Transverse colon (tissue), 4 donors: ENCODE measurements at regions not wholly inside any gene's neighbourhood (a gene's known extent, or its start where the extent isn't known, plus 50 kb on each side); places are given as distances from the start of the nearest gene placed in this dataset.

Experiments
- DNase-seq: peaks from one replicate; pipeline ENCODE4 v3.0.0-alpha.2; 2019
- H3K27ac ChIP-seq, 4 donors: fragments of 200-600 bp; sonication (generic); 2 replicates each; pipeline ENCODE4 v1.5.1; 2016 to 2018; ENCODE audit warnings: inconsistent platforms in 4 of 4
- H3K27me3 ChIP-seq: fragments of 200-600 bp; sonication (generic); 2 replicates; pipeline ENCODE4 v1.5.1; 2017; ENCODE audit warnings: inconsistent platforms
- H3K36me3 ChIP-seq, 4 donors: fragments of 200-600 bp; sonication (generic); 2 replicates each; pipeline ENCODE4 v1.5.1; 2017 to 2019; ENCODE audit warnings: inconsistent platforms in 4 of 4
- H3K4me1 ChIP-seq, 4 donors: fragments of 200-600 bp; sonication (generic); 2 replicates each; pipeline ENCODE4 v1.5.1; 2017 to 2020; ENCODE audit warnings: inconsistent platforms in 4 of 4
- H3K4me3 ChIP-seq, 4 donors: fragments of 200-600 bp; sonication (generic); 1 replicate in 1 of 4; 2 replicates in 3 of 4; pipeline versions ENCODE4 v1.5.1 to v1.6.1; 2017 to 2019; ENCODE audit warnings: inconsistent platforms in 4 of 4
- H3K9me3 ChIP-seq, 2 donors: fragments of 200-600 bp; sonication (generic); 2 replicates each; pipeline ENCODE4 v1.5.1; 2017 to 2019; ENCODE audit warnings: inconsistent platforms in 2 of 2
- CTCF ChIP-seq, 5 experiments: fragments of 200-600 bp in 3 of 5; fragments of 450-650 bp in 2 of 5; sonication (generic) in 3 of 5; IDR thresholded peaks; 1 replicate in 2 of 5; 2 replicates in 3 of 5; pipeline ENCODE4 v1.5.1; 2016 to 2017; ENCODE audit warnings: antibody characterized with exemption in 5 of 5, inconsistent platforms in 3 of 5, mild to moderate bottlenecking in 2 of 5, moderate library complexity in 1 of 5
- EP300 ChIP-seq: sonication (generic); formaldehyde crosslinking; IDR thresholded peaks from one replicate; pipeline ENCODE4 v1.6.1; 2017; ENCODE audit warnings: antibody characterized with exemption, low read depth
- POLR2A ChIP-seq: fragments of 450-650 bp; IDR thresholded peaks from one replicate; pipeline ENCODE4 v1.6.1; 2016; ENCODE audit warnings: antibody characterized with exemption, mild to moderate bottlenecking, moderate library complexity
- POLR2AphosphoS5 ChIP-seq, 3 donors: sonication (generic); formaldehyde crosslinking; IDR thresholded peaks; one replicate each; pipeline ENCODE4 v1.6.1; 2016; ENCODE audit warnings: antibody characterized with exemption in 3 of 3
- WGBS, 2 donors: methylation state at CpG; one replicate each; pipeline ENCODE4 v1.1.5; 2018; ENCODE audit warnings: low coverage in 1 of 2; 5-methylcytosine and 5-hydroxymethylcytosine counted together
- in situ Hi-C, 4 donors: fragments of 200-750 bp; cut with MboI; loops; one replicate each; pipeline versions ENCODE4 v1.15.0 to v1.15.1; 2017; ENCODE audit warnings: low sequenced_read_pairs in 3 of 4, low pct_ligation_motif_present in 1 of 4, low pct_unique_long_range_greater_than_20kb in 1 of 4
- intact Hi-C: fragments of 100-400 bp; cut with DNase I; formaldehyde crosslinking; loops from one replicate; pipeline ENCODE4 v1.15.1; 2023; ENCODE audit warnings: low total_unique reads

- H3K27ac ChIP-seq: no peak overlapping the region
- H3K9me3 ChIP-seq: no peaks in the 10 kb centered on the region
- intact Hi-C loops (no loop called here), in situ Hi-C loops (no loop called here)
- no peak for DNase-seq
- no peaks in the 10 kb centered on the region for H3K4me1 ChIP-seq
- TF ChIP-seq POLR2A (no peak), CTCF (IDR thresholded peaks at IDR 0.05) (no peak), EP300 (no peak), POLR2AphosphoS5 (IDR thresholded peaks at IDR 0.05) (no peak)
- no peaks in the 10 kb centered on the region for H3K27me3 ChIP-seq
- WGBS, 2 donors: 50 to 51% methylated on average over 1 of the region's 1 CpG
- no peaks in the 10 kb centered on the region for H3K36me3 ChIP-seq
- H3K4me3 ChIP-seq: no peak overlapping the region
These were observed 427.4 kb upstream of the SLC8A1 start for GRCh38 chr2:40879305-40879704.

GRCh38 chr2:40886100-40886499 is 434.2 kb upstream of the SLC8A1 start:
- TF ChIP-seq CTCF (IDR thresholded peaks at IDR 0.05) (no peak), EP300 (no peak)

GRCh38 chr2:40886655-40887054 is 434.8 kb upstream of the SLC8A1 start:
- in situ Hi-C loops (no loop called here), intact Hi-C loops (no loop called here)
- Histone ChIP-seq H3K4me3 (no peak overlapping the region), H3K9me3 (no peaks in the 10 kb centered on the region), H3K27me3 (no peaks in the 10 kb centered on the region), H3K36me3 (no peaks in the 10 kb centered on the region), H3K4me1 (no peaks in the 10 kb centered on the region), H3K27ac (no peak overlapping the region)
- DNase-seq: no peak
- TF ChIP-seq POLR2AphosphoS5 (IDR thresholded peaks at IDR 0.05): no peak
- TF ChIP-seq CTCF (IDR thresholded peaks at IDR 0.05): no peak
- no peak for TF ChIP-seq POLR2A
- TF ChIP-seq EP300: no peak
- 93 to 97% methylated on average over 1 of the region's 1 CpG for WGBS, 2 donors

More at GRCh38 chr2:40886100-40886499, 434.2 kb upstream of the SLC8A1 start:
- H3K4me1 ChIP-seq: no peaks in the 10 kb centered on the region
- intact Hi-C loops (no loop called here), in situ Hi-C loops (no loop called here)
- H3K27me3 ChIP-seq: no peaks in the 10 kb centered on the region
- WGBS, 2 donors: 74 to 88% methylated on average over 1 of the region's 1 CpG
- no peaks in the 10 kb centered on the region for H3K36me3 ChIP-seq
- no peak overlapping the region for H3K4me3 ChIP-seq
- H3K9me3 ChIP-seq: no peaks in the 10 kb centered on the region
- H3K27ac ChIP-seq: no peak overlapping the region
- DNase-seq: no peak

GRCh38 chr2:40896358-40896757 is 444.5 kb upstream of the SLC8A1 start:
- H3K27ac ChIP-seq: no peak overlapping the region
- in situ Hi-C loops: no loop called here
- H3K4me1 ChIP-seq: no peaks in the 10 kb centered on the region
- no peaks in the 10 kb centered on the region for H3K36me3 ChIP-seq
- H3K27me3 ChIP-seq: no peaks in the 10 kb centered on the region
- TF ChIP-seq POLR2A (no peak), EP300 (no peak)
- H3K9me3 ChIP-seq: no peaks in the 10 kb centered on the region
- no peak overlapping the region for H3K4me3 ChIP-seq
- no peak for DNase-seq
- intact Hi-C loops: no loop called here

DNA sequence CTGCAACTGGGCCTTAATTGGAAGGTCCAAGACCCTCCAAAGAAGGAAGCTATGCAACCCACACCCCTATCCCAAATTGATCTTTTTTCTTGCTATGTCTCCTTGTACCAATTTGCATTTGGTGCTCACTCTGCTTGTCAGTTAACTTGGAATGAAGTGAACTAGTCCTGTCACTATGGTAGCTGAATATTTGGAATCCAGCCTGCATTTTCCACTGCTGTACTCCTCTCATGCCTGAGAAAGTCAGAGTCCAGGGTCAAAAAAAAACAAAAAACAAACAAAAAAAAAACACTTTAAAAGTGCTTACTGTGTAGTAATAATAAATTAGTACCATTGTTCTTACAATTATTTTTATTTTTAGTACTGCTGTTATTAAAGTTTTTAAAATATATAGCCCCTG is 462.8 kb upstream of the SLC8A1 start:
- no peaks in the 10 kb centered on the region for H3K9me3 ChIP-seq
- no peaks in the 10 kb centered on the region for H3K4me1 ChIP-seq
- TF ChIP-seq POLR2A (no peak), POLR2AphosphoS5 (IDR thresholded peaks at IDR 0.05) (no peak)
- H3K4me3 ChIP-seq: no peak overlapping the region
- H3K27me3 ChIP-seq: no peaks in the 10 kb centered on the region
- H3K36me3 ChIP-seq: no peaks in the 10 kb centered on the region
- in situ Hi-C loops (no loop called here), intact Hi-C loops (no loop called here)
- no peak for DNase-seq
- H3K27ac ChIP-seq: no peak overlapping the region
